Astrocyte (in vitro differentiated cells and primary cell): ENCODE measurements at regions not wholly inside any gene's neighbourhood (a gene's known extent, or its start where the extent isn't known, plus 50 kb on each side); places are given as distances from the start of the nearest gene placed in this dataset.

ENCODE experiments used
- DNase-seq: peaks from one replicate; pipeline ENCODE4 v3.0.0-alpha.2; 2010; ENCODE audit warnings: low read depth
- FAIRE-seq: peaks from 2 replicates; lab custom pipeline; 2011; peaks lifted over from hg19 to GRCh38; lab: Jason Lieb, UNC
- H2AFZ ChIP-seq: 2 replicates; pipeline ENCODE4 v1.6.0; 2012; ENCODE audit warnings: low read depth, low read length, inconsistent platforms
- H3K27ac ChIP-seq: 2 replicates; pipeline ENCODE4 v1.5.1; 2011; ENCODE audit warnings: low read depth, low read length, inconsistent platforms
- H3K27me3 ChIP-seq: 2 replicates; pipeline ENCODE4 v1.6.0; 2011; ENCODE audit warnings: low read length, inconsistent platforms; ENCODE audit not compliant: insufficient read depth
- H3K36me3 ChIP-seq: 2 replicates; pipeline ENCODE4 v1.5.1; 2011; ENCODE audit warnings: low read length, inconsistent platforms; ENCODE audit not compliant: insufficient read depth
- H3K4me1 ChIP-seq: 2 replicates; pipeline ENCODE4 v1.5.1; 2011; ENCODE audit warnings: low read length, inconsistent platforms; ENCODE audit not compliant: insufficient read depth
- H3K4me2 ChIP-seq: 2 replicates; pipeline ENCODE4 v1.6.0; 2012; ENCODE audit warnings: low read length, inconsistent platforms
- H3K4me3 ChIP-seq: 2 replicates; pipeline ENCODE4 v1.5.1; 2011; ENCODE audit warnings: low read depth, mild to moderate bottlenecking, low read length, inconsistent platforms; ENCODE audit not compliant: insufficient read depth
- H3K79me2 ChIP-seq: 2 replicates; pipeline ENCODE4 v1.6.0; 2012; ENCODE audit warnings: mild to moderate bottlenecking, low read length, inconsistent platforms; ENCODE audit not compliant: insufficient read depth
- H3K9ac ChIP-seq: 2 replicates; pipeline ENCODE4 v1.6.0; 2012; ENCODE audit warnings: mild to moderate bottlenecking, low read length, inconsistent platforms
- H3K9me3 ChIP-seq: 2 replicates; pipeline ENCODE4 v1.5.1; 2012; ENCODE audit warnings: low read depth, mild to moderate bottlenecking, low read length, inconsistent platforms; ENCODE audit not compliant: insufficient read depth
- H4K20me1 ChIP-seq: 2 replicates; pipeline ENCODE4 v1.6.0; 2012; ENCODE audit warnings: low read length, inconsistent platforms; ENCODE audit not compliant: insufficient read depth
- H3K27ac Mint-ChIP-seq: one replicate; pipeline ENCODE4 v1.8.0; 2021; ENCODE audit warnings: mild to moderate bottlenecking, mixed read lengths; ENCODE audit not compliant: unreplicated experiment
- H3K27me3 Mint-ChIP-seq: one replicate; pipeline ENCODE4 v1.8.0; 2021; ENCODE audit warnings: low read depth, mixed read lengths; ENCODE audit not compliant: unreplicated experiment
- H3K36me3 Mint-ChIP-seq: one replicate; pipeline ENCODE4 v1.8.0; 2021; ENCODE audit warnings: low read depth, mixed read lengths; ENCODE audit not compliant: unreplicated experiment
- H3K4me1 Mint-ChIP-seq: one replicate; pipeline ENCODE4 v1.8.0; 2021; ENCODE audit warnings: low read depth, mixed read lengths; ENCODE audit not compliant: unreplicated experiment
- H3K4me3 Mint-ChIP-seq: one replicate; pipeline ENCODE4 v1.8.0; 2021; ENCODE audit warnings: mild to moderate bottlenecking, moderate library complexity, mixed read lengths; ENCODE audit not compliant: unreplicated experiment
- H3K9me3 Mint-ChIP-seq: one replicate; pipeline ENCODE4 v1.8.0; 2021; ENCODE audit warnings: mild to moderate bottlenecking, mixed read lengths; ENCODE audit not compliant: unreplicated experiment
- EZH2 ChIP-seq: IDR thresholded peaks from 2 replicates; pipeline ENCODE4 v1.6.1; 2012; ENCODE audit warnings: mild to moderate bottlenecking, low read length, inconsistent platforms; ENCODE audit not compliant: insufficient read depth
- TF ChIP-seq, protein P1 (sequence below): IDR thresholded peaks from 2 replicates; pipeline ENCODE4 v1.5.1; 2011; ENCODE audit warnings: low read depth, mild to moderate bottlenecking, inconsistent platforms, low read length, moderate library complexity; ENCODE audit not compliant: insufficient read depth

GRCh38 chr20:59412875-59413284 is 112.5 kb downstream of the EDN3 start:
- no peak overlapping the region for H3K27ac ChIP-seq
- no peak for DNase-seq
- no peak for FAIRE-seq
- TF ChIP-seq, protein P1, sequence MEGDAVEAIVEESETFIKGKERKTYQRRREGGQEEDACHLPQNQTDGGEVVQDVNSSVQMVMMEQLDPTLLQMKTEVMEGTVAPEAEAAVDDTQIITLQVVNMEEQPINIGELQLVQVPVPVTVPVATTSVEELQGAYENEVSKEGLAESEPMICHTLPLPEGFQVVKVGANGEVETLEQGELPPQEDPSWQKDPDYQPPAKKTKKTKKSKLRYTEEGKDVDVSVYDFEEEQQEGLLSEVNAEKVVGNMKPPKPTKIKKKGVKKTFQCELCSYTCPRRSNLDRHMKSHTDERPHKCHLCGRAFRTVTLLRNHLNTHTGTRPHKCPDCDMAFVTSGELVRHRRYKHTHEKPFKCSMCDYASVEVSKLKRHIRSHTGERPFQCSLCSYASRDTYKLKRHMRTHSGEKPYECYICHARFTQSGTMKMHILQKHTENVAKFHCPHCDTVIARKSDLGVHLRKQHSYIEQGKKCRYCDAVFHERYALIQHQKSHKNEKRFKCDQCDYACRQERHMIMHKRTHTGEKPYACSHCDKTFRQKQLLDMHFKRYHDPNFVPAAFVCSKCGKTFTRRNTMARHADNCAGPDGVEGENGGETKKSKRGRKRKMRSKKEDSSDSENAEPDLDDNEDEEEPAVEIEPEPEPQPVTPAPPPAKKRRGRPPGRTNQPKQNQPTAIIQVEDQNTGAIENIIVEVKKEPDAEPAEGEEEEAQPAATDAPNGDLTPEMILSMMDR = no peak
- no peak for TF ChIP-seq EZH2
- H3K79me2 ChIP-seq = no peaks in the 10 kb centered on the region
- no peak overlapping the region for H3K9ac ChIP-seq
- Mint-ChIP-seq H3K27ac (no peak overlapping the region), H3K27me3 (peaks cover 30% of the 10 kb centered on the region), H3K4me1 (peaks cover 4% of the 10 kb centered on the region), H3K4me3 (no peak overlapping the region), H3K9me3 (peaks cover 6% of the 10 kb centered on the region), H3K36me3 (no peaks in the 10 kb centered on the region)
- H4K20me1 ChIP-seq = no peaks in the 10 kb centered on the region
- no peak overlapping the region for H3K4me2 ChIP-seq
- H3K4me3 ChIP-seq = no peak overlapping the region
- no peaks in the 10 kb centered on the region for H3K9me3 ChIP-seq
- no peaks in the 10 kb centered on the region for H3K27me3 ChIP-seq
- no peaks in the 10 kb centered on the region for H3K36me3 ChIP-seq
- no peaks in the 10 kb centered on the region for H3K4me1 ChIP-seq
- no peak overlapping the region for H2AFZ ChIP-seq

- Mint-ChIP-seq H3K4me1 (peaks cover 4% of the 10 kb centered on the region), H3K27me3 (peaks cover 32% of the 10 kb centered on the region), H3K27ac (no peak overlapping the region), H3K9me3 (peaks cover 6% of the 10 kb centered on the region), H3K4me3 (no peak overlapping the region), H3K36me3 (no peaks in the 10 kb centered on the region)
- FAIRE-seq (no peak), DNase-seq (no peak)
- H3K4me2 ChIP-seq = no peak overlapping the region
- no peak overlapping the region for H3K4me3 ChIP-seq
- H3K27me3 ChIP-seq = no peaks in the 10 kb centered on the region
- no peak overlapping the region for H2AFZ ChIP-seq
- no peaks in the 10 kb centered on the region for H3K79me2 ChIP-seq
- no peaks in the 10 kb centered on the region for H3K9me3 ChIP-seq
- H4K20me1 ChIP-seq = no peaks in the 10 kb centered on the region
- no peak for TF ChIP-seq EZH2
- TF ChIP-seq, protein P1 = no peak
- no peak overlapping the region for H3K9ac ChIP-seq
- H3K36me3 ChIP-seq = no peaks in the 10 kb centered on the region
- H3K4me1 ChIP-seq = no peaks in the 10 kb centered on the region
- no peak overlapping the region for H3K27ac ChIP-seq
Measured at GRCh38 chr20:59413326-59413865, 113.0 kb downstream of the EDN3 start.

- no peak overlapping the region for H3K9ac ChIP-seq
- H3K4me1 ChIP-seq = no peaks in the 10 kb centered on the region
- H3K4me3 Mint-ChIP-seq = no peak overlapping the region
- no peak for TF ChIP-seq EZH2
- TF ChIP-seq, protein P1 = no peak
- H3K9me3 ChIP-seq = no peaks in the 10 kb centered on the region
- peak overlapping the region; percentile 38 for H3K27ac Mint-ChIP-seq
- H3K27me3 Mint-ChIP-seq = peaks cover 48% of the 10 kb centered on the region
- H2AFZ ChIP-seq = no peak overlapping the region
- FAIRE-seq (no peak), DNase-seq (no peak)
- no peak overlapping the region for H3K27ac ChIP-seq
- H4K20me1 ChIP-seq = no peaks in the 10 kb centered on the region
- no peaks in the 10 kb centered on the region for H3K79me2 ChIP-seq
- no peaks in the 10 kb centered on the region for H3K36me3 ChIP-seq
- H3K4me1 Mint-ChIP-seq = peaks cover 4% of the 10 kb centered on the region
- H3K36me3 Mint-ChIP-seq = no peaks in the 10 kb centered on the region
- no peak overlapping the region for H3K4me2 ChIP-seq
- no peak overlapping the region for H3K4me3 ChIP-seq
- H3K9me3 Mint-ChIP-seq = peaks cover 6% of the 10 kb centered on the region
- no peaks in the 10 kb centered on the region for H3K27me3 ChIP-seq
Measured at GRCh38 chr20:59414936-59415623, 114.7 kb downstream of the EDN3 start.
